ENCODE measurements at regions not wholly inside any gene's neighbourhood (a gene's known extent, or its start where the extent isn't known, plus 50 kb on each side); places are given as distances from the start of the nearest gene placed in this dataset.

- no peak for DNase-seq (ENCODE audit: low read depth)
Observed at GRCh38 chr3:193827040-193827669, 234.1 kb downstream of the OPA1 start.

GRCh38 chr3:193827871-193828270 is 234.9 kb downstream of the OPA1 start:
- DNase-seq (ENCODE audit: low read depth) = no peak

GRCh38 chr3:193828477-193828876 is 235.5 kb downstream of the OPA1 start:
- no peak for DNase-seq (ENCODE audit: low read depth)

GRCh38 chr3:193829781-193830180 is 236.8 kb downstream of the OPA1 start:
- DNase-seq (ENCODE audit: low read depth) = peak; percentile 92

- DNase-seq (ENCODE audit: low read depth) = peak; percentile 83
Observed at GRCh38 chr3:193830791-193831191, 237.8 kb downstream of the OPA1 start.

GRCh38 chr3:193831495-193832455 is 238.8 kb downstream of the OPA1 start:
- DNase-seq (ENCODE audit: low read depth) = peak; percentile 98

GRCh38 chr3:193832833-193833413 is 239.9 kb downstream of the OPA1 start:
- no peak for DNase-seq (ENCODE audit: low read depth)

GRCh38 chr3:193833592-193833991 is 240.6 kb downstream of the OPA1 start:
- DNase-seq (ENCODE audit: low read depth) = no peak

- no peak for DNase-seq (ENCODE audit: low read depth)
Observed at GRCh38 chr3:193835414-193835813, 242.4 kb downstream of the OPA1 start.

GRCh38 chr3:193836511-193836910 is 243.5 kb downstream of the OPA1 start:
- no peak for DNase-seq (ENCODE audit: low read depth)

- DNase-seq (ENCODE audit: low read depth) = no peak
Observed at GRCh38 chr3:193836918-193837317, 243.9 kb downstream of the OPA1 start.

- no peak for DNase-seq (ENCODE audit: low read depth)
Observed at GRCh38 chr3:193837347-193837827, 244.4 kb downstream of the OPA1 start.

GRCh38 chr3:193840111-193840641 is 247.2 kb downstream of the OPA1 start:
- no peak for DNase-seq (ENCODE audit: low read depth)

GRCh38 chr3:193841581-193841980 is 248.6 kb downstream of the OPA1 start:
- DNase-seq (ENCODE audit: low read depth) = no peak

- DNase-seq (ENCODE audit: low read depth) = no peak
Observed at GRCh38 chr3:193842029-193842798, 249.2 kb downstream of the OPA1 start.

GRCh38 chr3:193842832-193843473 is 249.9 kb downstream of the OPA1 start:
- DNase-seq (ENCODE audit: low read depth) = no peak

GRCh38 chr3:193843474-193844301 is 250.7 kb downstream of the OPA1 start:
- peak; percentile 96 for DNase-seq (ENCODE audit: low read depth)

- no peak for DNase-seq (ENCODE audit: low read depth)
Observed at GRCh38 chr3:193844472-193844871, 251.5 kb downstream of the OPA1 start.

GRCh38 chr3:193845144-193845543 is 252.1 kb downstream of the OPA1 start:
- no peak for DNase-seq (ENCODE audit: low read depth)

GRCh38 chr3:193846569-193846968 is 253.6 kb downstream of the OPA1 start:
- no peak for DNase-seq (ENCODE audit: low read depth)

Data from renal cortical epithelial cell (primary cell).